ENCODE measurements at regions not wholly inside any gene's neighbourhood (a gene's known extent, or its start where the extent isn't known, plus 50 kb on each side); places are given as distances from the start of the nearest gene placed in this dataset.

DNA sequence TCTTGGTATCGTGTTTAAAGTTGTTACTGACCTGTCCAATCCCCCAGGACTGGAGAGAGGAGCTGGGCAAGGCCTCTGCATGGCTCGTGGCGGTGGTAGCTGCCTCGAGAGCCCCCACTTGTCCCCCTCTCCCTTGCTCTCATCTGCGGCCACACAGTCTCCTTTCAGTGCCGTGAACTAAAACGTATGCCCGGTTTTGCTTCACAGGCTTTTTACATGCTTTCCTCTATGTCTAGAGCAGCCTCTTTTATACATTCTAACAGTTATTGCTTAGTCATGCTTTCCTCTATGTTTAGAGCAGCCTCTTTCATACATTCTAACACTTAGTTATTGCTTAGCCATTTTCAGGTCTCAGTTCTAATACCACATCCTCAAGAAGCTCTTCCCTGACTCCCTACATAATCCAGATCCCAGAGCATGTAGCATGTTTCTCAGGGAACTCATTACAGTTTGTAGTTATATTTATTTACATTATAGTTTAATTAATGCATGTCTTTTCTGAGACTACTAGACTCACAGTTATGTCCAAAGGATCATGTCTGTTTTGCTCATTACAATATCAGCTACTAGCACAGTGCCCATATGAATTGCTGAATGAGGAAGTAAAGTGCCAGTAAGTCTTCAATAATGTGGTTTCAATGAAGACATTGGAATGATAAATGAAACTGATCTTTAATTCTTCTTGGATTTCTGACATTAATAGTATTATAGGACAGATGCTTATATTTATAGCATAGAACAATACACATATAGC is 66.5 kb upstream of the TBL1XR1 start:
- TF ChIP-seq CTCF (IDR thresholded peaks at IDR 0.05) (no peak), POLR2A (IDR thresholded peaks at IDR 0.05) (no peak)

Measured in ovary (tissue), 3 donors.